Cerebellar cortex (tissue), 1 donor: ENCODE measurements at regions not wholly inside any gene's neighbourhood (a gene's known extent, or its start where the extent isn't known, plus 50 kb on each side); places are given as distances from the start of the nearest gene placed in this dataset.
"Not testable (repeated sequence)": the region's sequence is repeated elsewhere in the genome, so short reads cannot be mapped to it uniquely, and the experiment has no call there.

Experiments
- DNase-seq: peaks from one replicate; pipeline ENCODE4 v3.0.0-alpha.2; 2015; ENCODE audit warnings: low spot score

DNA sequence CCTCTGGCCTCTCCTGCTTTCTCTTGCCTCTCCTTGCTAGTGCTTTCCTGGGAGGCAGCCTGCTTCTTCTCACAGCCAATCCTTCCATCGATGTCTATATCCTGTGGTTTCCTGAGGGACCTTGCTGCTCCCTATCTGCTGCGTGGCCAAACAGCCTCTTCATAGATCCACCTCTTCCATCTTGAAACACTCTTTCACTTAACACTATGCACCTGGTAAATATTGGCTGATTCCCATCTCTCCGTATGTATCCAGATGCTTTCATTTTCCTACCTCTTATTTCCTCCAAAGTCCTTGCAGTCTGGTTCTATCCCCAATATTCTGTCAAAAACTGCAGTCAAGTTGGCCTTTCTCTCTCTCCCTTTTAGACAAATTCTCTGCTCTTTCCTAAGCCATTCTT is 205.2 kb upstream of the CFAP20DC start:
- no peak for DNase-seq

DNA sequence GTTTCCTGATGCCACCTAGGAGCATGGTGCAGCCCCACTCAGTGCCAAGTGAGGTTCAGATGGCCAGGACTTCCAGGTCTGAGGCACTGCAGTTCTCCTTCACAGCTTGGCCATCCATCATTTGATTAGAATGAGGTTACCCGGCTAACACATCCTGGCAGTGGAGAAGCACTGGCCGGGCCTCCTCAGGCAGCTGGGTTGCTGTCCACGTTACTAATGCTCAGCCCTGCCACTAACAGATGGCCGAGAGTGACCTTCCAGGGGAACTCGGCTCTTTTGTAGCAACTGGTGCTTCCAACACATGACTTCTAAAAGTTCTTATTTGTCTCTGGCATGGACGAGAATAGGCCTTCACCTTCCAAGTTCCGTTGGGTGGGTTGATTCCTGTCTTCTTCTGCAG is 204.6 kb upstream of the CFAP20DC start:
- peak; percentile 25 for DNase-seq

DNA sequence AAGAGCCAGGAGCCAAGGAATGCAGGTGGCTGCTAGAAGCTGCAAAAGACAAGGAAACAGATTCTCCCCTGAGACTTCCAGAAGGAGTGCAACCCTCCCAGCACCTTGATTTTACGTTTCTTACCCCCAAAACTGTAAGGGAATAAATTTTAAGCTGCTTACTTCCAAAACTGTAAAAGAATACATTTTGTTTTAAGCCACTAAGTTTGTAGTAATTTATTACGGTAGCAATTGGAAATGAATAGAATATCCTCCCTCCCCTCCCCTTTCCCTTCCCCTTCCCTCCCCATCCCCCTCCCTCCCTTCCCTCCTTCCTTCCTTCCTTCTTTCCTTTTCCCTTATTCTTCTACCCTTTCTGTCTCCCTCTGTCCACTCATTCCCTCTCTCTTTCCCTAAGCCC is 203.7 kb upstream of the CFAP20DC start:
- DNase-seq: no peak

DNA sequence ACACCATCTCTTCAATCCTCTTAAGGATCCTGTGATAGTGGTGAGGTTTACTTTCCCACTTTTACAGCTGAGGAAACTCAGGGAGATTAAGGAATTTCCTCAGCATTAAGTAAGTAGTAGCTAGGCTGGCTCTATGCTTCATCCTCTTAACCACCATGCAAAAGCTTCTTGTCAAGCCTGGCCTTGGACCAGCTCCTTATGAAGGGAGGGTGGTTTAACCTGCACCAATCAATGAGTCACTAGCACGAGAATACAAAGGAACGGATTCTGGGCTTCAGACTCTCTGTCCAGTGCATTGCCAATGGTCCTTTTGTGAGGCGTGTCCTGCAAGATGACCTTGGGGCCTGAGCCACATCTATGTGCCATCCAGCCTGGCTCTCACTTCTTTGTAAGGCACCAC is 202.0 kb upstream of the CFAP20DC start:
- no peak for DNase-seq

DNA sequence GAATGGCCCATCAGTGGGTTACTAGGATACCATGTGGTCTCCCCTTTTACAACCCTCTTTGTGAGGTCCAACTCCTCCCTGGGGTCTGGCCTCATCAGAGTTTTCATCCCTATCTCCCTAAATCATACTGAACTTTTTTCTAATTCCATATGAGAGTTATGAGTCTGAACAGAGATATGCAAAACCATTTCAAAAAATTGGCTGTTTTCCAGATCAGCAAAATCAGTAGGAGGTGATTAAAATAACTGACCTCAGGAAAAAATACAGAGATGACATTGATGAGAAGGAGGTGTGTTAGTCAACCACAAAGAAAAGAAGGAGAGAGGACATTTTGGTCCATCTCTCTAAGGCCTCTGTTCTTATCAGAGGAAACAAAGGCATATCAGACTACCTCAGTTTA is 200.8 kb upstream of the CFAP20DC start:
- no peak for DNase-seq

DNA sequence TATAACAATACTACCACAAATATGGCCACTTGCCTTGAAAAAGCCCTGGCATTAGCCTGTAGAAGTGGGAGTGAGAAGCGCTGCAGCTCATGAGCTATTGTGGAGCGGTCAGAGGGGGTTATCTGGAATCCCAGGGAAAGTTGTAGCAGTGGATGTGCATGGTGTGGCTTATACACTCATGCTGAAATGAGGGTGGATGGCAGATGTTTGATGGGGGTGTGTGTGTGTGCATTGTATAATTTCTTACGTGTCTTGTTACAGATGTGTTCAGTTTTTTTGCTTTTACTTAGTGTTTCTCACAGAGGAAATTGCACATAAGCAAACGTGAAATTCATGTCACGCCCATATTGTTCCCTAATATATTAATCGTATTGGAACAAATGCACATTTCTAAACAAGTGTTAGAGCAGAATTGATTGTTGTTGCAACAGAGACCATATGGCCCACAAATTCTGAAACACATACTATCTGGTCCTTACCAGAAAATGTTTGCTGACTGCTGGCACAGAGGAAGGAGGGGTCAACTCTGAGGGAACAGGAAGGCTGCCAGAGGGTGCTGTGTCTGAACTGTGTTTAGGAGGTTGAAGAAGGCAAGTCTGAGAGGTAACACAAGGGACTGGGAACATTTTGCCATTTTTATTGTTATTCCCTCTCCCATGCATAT is 200.0 kb upstream of the CFAP20DC start:
- no peak for DNase-seq

DNA sequence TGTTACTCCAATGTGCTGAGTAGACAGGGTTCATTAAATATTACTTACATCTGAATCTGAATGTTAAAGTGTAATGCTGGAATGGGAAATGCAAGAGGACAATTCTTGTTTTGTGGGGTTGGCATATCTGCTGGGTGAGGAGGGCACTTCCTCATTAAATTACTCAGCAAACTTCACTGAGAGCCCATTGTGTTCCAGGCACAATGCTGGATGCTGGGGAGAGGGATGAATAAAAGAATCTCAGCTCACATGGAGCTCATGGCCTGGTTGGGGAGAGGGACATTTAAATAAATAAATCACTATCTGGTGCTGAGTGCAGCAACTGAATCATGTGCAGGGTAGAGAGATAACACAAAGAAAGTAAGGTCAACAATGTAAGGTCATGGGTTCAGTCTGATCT is 199.2 kb upstream of the CFAP20DC start:
- DNase-seq: no peak

DNA sequence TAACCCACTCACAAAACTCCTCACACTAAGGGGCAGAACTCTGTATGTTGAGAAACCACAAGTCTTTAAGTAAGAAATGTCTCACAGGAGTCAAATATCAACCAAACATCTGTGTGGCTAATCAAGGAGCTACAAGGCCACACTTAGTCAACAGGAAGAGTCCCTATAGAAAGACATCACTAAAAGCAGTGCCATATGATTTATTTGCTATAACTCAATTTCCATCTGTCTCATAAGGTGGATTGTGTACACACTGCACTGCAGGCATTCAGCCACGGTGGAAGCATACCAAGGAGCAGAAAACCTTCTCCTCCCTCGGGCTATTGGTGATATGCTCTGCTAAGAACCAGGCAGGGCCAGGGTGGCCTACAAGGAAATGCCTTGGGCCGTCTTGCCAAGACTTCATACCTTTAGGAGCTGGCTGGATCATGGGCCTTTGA is 197.6 kb upstream of the CFAP20DC start:
- DNase-seq: no peak

DNA sequence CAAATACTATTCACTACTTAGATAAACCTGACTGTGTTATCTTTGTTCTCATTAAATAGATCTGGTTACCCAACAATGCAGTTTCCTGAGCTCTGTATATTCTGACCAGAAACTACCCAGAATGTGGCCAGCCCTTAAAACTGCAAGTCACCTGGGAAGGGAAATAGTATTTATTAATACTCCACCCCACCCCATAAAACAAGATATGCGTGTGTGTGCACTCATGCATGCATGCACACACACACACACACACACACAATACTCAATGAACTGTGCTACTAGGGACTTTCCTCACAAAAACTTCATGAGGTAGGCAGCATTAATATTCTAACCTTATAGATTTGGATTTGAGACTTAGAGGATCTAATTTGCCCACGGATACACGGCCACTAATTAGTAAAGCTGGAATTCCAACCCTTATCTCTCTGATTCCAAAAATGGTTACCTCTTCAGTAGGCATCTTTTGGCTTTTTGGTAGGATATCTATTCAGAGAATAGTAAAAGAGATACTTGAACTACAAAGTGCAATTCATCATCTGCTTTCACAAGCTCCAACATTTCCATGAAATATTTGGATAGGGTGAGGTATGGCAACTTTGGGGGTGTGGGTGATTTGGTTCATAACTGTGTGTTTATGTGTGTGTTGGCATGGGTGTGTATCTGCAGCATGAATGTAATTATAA is 197.0 kb upstream of the CFAP20DC start:
- DNase-seq: no peak

DNA sequence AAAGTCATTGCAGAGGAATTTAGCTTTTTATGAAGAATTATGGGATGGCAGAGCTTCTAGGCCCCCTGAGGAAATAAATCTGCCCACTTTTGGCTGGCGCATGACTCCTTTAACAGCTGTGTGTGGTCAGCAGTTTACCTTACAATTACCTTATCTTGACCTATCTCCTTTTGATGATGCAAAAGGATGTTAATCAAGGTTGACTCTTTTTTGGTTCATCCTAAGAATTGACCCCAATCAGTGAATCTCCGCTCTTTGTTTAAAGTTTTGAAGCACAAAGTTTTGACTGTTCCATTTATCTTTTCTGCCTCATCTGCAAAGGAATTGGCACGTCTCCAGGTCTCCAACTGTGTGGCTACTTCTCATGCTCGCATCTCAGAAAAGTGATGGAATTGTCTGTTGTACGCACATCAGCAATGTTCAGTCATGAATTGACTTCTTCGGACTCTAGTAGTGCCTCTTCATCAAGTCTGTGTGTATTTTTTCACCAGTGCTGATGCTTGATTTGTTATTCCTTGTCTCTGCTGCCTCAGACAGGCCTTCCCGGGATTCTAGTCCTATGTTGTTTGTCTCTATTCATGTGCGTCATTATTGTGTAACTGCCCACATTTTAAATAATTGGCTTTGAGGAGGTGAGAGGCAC is 196.2 kb upstream of the CFAP20DC start:
- DNase-seq: no peak

DNA sequence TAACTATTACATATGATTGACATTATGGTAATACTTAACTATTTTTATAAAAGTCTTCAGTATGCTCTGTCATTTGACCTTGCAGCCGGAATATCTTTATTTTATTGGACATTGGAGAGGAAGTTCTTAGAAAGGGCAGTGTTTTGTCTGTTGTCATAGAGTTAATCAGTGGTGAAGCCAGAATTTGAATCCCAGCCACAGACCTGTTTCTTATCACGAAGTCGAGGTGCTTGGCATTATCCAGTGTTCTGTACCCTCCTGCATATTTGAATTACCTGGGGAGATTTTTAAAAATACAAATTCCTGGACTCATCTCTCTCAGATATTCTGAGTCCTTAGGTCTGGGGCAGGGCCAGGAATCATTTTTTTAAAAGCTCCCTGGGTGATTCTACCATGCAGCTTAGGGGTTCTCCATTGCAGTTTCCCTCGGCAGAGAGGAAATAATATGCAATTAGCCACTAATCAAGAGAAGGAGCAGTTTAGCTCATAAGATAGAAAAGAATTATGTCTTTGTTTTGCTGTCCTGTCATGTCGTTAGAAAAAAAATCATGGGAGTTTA is 195.6 kb upstream of the CFAP20DC start:
- DNase-seq: no peak

DNA sequence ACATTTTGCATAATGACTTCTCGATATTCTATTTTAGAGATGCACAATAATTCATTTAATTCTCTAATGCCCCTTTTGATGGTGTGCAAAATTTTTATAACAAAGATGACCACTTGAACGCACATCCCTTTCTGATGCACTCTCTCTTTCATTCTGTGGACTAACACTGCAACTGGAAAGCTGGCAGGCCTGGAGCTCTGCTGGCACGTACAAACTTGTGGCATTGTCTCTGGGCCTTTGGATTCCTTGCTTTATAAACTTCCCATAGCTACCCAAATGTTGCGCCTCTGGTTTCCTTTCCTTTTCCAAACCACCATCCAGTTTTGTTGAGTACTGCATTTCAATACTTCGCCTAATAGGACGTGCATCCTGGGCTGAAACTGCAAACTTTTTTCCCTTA is 194.5 kb upstream of the CFAP20DC start:
- DNase-seq: no peak

DNA sequence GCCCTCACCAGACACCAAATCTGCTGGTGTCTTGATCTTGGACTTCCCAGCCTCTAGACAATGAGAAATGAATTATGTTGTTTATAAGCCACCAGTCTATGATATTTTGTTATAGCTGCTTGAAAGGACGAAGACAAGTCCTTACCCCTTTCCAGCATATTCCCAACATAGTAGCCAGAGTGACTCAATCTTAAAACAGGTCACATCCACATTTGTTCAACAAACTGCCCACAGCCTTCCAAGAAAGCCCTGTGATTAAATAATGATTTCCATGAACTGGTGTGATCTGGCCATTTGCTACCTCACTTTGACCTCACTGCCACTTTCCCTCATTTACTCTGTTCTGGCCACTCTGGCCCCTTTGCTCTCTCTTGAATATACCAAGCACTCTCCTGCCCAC is 193.7 kb upstream of the CFAP20DC start:
- DNase-seq: no peak

DNA sequence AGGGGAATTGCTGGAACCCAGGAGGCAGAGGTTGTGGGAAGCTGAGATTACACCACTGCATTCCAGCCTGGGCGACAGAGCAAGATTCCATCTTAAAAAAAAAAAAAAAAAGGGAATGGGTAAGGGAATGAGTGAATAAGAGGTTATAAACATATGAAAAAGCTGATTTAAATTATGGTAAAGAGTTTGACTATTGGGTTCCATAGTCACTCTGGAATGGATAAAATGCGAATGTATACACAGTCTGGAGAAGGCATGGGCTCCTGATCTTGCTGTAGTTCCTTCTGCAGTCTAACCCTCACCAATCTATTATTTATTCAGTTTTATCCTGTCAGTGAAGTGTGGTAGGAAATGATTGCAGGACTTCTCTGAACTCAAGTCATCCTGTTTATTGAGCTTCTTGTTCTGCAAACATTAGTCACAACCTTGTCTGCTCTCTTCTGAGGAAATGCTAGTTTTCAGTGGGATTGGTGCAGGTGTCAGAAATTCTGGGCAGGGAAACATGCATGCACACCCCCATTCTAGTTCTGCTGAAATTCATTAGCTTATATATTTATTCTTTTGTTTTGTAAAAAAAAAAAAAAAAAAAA is 190.9 kb upstream of the CFAP20DC start:
- no peak for DNase-seq

DNA sequence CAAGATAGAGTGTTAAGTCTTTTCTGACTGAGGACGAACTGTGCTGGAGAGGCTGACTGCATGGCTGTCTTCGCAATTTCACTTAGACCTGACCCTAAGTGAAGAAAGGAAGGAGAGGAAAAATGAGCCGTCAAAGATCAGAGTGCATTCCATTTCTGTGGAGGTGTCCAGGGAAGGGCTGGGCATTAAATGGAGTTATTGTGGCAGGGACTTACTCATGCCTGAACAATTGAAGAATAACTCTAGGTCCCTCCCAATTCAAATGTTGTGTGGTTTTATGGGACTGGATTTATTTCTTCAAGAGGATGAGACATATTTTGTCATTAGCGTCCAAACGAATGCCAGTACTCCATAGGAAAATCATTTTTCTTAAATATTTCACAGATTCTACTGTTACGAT is 187.3 kb upstream of the CFAP20DC start:
- DNase-seq: no peak

DNA sequence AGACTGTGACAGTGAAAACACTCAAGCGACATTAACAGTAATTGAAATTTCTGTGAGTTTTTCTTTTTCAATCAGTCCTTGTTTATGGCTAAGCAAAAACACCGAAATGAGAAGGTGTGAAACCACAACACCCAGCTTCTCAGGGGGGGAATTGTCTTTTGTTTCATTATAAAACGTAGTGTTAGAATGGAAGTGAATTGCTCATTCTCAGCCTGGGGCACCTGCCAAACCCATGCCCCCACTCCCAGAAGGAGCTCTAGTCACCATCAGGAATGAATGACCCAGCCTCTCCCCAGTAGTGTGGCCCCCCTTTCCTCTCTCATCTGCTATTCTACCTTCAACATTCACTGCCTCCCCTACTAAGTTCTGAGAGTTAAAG is 185.8 kb upstream of the CFAP20DC start:
- no peak for DNase-seq

DNA sequence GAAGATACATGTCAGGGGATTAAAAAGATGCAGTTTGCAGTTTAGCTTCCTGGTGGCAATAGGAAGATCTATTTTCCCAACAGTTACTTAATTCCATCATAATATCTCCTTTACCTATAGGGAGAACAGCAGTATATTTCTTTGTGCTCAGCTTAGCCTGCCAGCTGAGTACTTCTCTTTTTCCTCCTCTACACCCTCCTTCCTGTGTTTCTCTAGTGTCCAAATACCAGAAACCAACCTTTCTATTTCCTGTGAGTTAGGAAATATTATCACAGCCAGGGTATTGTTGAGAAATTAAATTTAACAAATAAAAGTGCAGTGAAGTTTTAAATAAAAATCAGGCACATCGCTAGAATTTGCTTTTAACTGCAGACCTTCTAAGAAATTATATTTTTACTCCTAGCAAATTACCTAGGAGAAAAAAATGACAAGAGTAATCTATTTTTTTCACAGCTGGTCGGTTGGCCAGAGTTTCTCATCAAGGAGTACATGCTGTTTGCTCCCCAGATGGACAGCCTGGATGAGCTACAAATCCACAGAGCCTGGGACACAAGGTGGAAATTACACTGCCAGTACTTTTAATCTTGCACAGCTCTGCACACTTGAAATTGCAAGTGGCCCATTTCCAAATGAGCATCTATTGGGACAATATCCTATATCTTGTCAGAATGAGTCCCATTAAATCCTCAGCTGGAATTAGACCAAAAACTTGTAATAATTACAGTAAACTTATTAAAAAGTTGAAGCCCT is 185.2 kb upstream of the CFAP20DC start:
- DNase-seq: peak; percentile 88

DNA sequence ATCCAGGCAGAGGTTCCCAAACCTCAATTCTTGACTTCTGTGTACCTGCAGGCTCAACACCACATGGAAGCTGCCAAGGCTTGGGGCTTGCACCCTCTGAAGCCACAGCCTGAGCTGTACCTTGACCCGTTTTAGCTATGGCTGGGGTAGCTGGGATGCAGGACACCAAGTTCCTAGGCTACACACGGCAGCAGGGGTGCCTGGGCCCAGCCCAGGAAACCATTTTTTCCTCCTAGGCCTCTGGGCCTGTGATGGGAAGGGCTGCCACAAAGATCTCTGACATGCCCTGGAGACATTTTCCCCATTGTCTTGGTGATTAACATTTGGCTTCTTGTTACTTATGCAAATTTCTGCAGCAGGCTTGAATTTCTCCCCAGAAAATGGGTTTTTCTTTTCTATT is 180.6 kb upstream of the CFAP20DC start:
- not testable (repeated sequence) for DNase-seq

DNA sequence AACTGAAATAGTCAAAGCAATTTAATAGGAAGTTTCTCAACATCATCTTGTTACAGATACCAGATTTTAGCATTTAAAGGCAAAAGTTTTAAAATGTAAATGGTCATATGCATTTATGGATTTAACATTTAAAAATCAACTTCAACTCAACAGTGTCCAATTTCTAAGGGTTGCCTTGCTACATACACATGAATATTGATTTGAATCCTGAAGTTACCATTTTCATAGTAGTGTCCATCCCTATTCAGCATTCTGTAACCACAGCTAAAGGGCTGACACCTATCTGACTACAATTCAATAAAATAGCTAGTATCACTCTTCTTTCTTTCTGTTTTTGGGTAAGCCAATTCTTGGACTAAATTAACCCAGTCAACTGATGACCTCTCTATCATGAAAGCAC is 164.0 kb upstream of the CFAP20DC start:
- no peak for DNase-seq

DNA sequence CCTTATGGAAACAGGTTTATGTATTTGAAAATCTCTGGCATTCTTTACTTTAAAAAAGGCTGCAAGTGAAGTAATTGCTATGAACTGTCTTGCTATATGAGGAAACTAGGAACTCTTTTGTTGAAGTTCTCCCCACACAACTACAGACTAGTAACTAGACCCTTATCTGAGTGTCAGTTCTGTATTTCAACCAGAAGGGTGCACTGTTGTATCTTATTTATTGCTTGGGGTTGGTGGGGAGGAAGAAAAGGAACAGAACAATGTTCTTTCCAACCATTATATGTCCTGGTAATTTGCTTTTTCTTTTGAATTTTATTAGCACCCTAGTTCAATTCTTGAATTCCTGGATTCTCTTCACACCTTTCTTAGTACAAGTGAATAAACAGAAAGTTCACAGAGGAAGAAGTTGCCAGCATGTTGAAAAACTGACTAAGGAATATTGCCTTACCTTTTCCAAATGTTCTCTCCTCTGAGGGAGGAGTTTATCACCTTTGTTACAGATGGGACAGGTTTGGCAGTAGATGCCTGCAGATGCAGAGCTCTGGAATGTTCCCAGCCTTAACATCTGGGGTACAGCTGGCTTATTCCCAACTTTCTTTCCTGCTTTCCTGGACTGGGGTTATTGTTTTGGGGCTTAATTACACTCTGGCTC is 162.4 kb upstream of the CFAP20DC start:
- DNase-seq: peak; percentile 68

DNA sequence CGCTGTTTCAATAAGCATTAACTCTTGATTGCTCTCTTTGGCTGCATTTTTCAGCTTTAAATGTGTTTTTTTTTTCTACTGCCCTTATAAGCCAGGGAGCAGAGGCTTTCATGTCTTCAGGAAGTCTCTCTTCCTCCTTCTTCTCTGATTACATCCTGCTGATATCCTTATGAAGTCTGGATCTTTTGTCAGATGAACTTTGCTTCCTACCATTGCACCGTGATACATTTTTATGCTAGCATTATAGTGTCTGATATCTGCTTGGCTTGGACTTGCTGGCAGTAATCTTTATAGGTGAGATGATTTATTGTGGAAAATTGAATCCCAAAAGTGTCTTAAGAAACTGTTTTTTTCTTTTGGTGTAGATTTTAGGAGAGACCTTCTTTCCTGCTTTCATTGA is 160.4 kb upstream of the CFAP20DC start:
- DNase-seq: no peak

DNA sequence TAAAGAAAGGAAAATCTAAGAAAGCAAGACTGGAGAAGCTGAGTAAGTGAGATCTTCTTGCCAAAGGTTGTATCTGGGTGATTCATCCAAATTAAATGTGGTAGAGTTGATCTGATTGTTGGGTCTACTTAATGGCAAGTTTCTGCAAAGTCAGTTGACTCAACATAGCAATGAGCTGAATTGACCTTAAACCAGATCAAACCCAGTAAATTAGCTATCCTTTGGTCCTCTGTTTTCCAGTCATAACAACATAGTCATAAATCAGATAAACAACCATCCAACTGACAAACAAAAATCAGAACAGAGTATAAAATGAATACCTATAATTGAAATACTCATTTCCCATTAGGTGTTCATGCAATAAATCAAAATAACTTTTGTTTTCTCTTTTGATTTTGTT is 142.6 kb upstream of the CFAP20DC start:
- DNase-seq: no peak
